Heart right ventricle (tissue), 16 donors: ENCODE measurements at regions not wholly inside any gene's neighbourhood (a gene's known extent, or its start where the extent isn't known, plus 50 kb on each side); places are given as distances from the start of the nearest gene placed in this dataset.

Experiments
- ATAC-seq, 8 donors: fragments of 200-7000 bp; cut with Tn5 transposase; one replicate each; pipeline ENCODE4 v1.9.1; 2020; ENCODE audit warnings: mild to moderate bottlenecking in 8 of 8, moderate library complexity in 8 of 8, moderate number of reproducible peaks in 1 of 8
- DNase-seq, 2 donors: peaks; one replicate each; pipeline ENCODE4 v3.0.0-alpha.2; 2020
- H3K27ac ChIP-seq, 10 donors: fragments of 200-600 bp; sonication (generic) in 2 of 10; one replicate each; pipeline versions ENCODE4 v1.5.0 to v1.8.0; 2020 to 2022; ENCODE audit warnings: mild to moderate bottlenecking in 3 of 10
- H3K27me3 ChIP-seq, 7 donors: fragments of 200-600 bp; one replicate each; pipeline ENCODE4 v1.8.0; 2021 to 2022; ENCODE audit warnings: mild to moderate bottlenecking in 2 of 7
- H3K36me3 ChIP-seq, 9 donors: fragments of 200-600 bp; sonication (generic) in 1 of 9; one replicate each; pipeline versions ENCODE4 v1.5.0 to v1.8.0; 2020 to 2022; ENCODE audit warnings: mild to moderate bottlenecking in 2 of 9
- H3K4me1 ChIP-seq, 9 donors: fragments of 200-600 bp; sonication (generic) in 1 of 9; one replicate each; pipeline versions ENCODE4 v1.5.0 to v1.8.0; 2020 to 2022; ENCODE audit warnings: mild to moderate bottlenecking in 4 of 9
- H3K4me3 ChIP-seq, 10 donors: fragments of 200-600 bp; sonication (generic) in 2 of 10; one replicate each; pipeline versions ENCODE4 v1.5.0 to v1.8.0; 2020 to 2022; ENCODE audit warnings: mild to moderate bottlenecking in 7 of 10, moderate library complexity in 2 of 10
- H3K9me3 ChIP-seq, 11 donors: fragments of 200-600 bp in 10 of 11; sonication (generic) in 2 of 11; one replicate each; pipeline versions ENCODE4 v1.5.0 to v1.8.0; 2013 to 2022; ENCODE audit warnings: mild to moderate bottlenecking in 2 of 11, control low read depth in 1 of 11, moderate library complexity in 1 of 11
- WGBS, 2 donors: extraction: QIAGEN DNeasy Blood & Tissue Kit; methylation state at CpG; one replicate each; pipeline ENCODE4 v1.1.7; 2013; ENCODE audit warnings: inconsistent platforms in 1 of 2; 5-methylcytosine and 5-hydroxymethylcytosine counted together
- intact Hi-C, 10 donors: fragments of 100-400 bp; cut with DNase I; formaldehyde crosslinking; loops; one replicate each; pipeline versions ENCODE4 v1.11.1 to v1.14.2; 2022
- TF ChIP-seq, protein P1 (sequence below), 9 donors: fragments of 200-600 bp; sonication (generic) in 2 of 9; IDR thresholded peaks; one replicate each; pipeline versions ENCODE4 v1.5.0 to v1.8.0; 2021 to 2022; ENCODE audit warnings: antibody characterized with exemption in 9 of 9, mild to moderate bottlenecking in 5 of 9, moderate library complexity in 1 of 9
- donor health status: Arrhythmogenic right ventricular cardiomyopathy.
- donor health status: ischemic (EF 13 %, LVEDD 7.1; RV severe dilation, severe dysfunction).
- donor health status: healthy with polysubstance abuse.
- donor health status: DM: no; HTN: yes; CAD: no.
- donor health status: DM: no; HTN: no; CAD: no.
- donor health status: ischemic (EF 25% LVEDD 6.9; RV normal size, moderate dysfunction).
- donor health status: ischemic (EF 25% LVEDD 5.7; RV mildly dilated, moderate dysfunction).
- donor health status: healthy.
- donor health status: DM: yes; HTN: yes; CAD: no.
- donor health status: Ischemic cardiomyopathy.
- donor health status: ischemic (EF 35%, LVEDD 5.7; RV mildly dilated, moderate dysfunction).
- donor health status: nonischemic (EF 11% LVEDD 7.7; RV severe dilation, severe dysfunction).
- donor health status: DM: yes; HTN: yes; CAD: no.
- donor health status: PGD.
- donor health status: ischemic (EF 29% LVEDD 5.4; RV normal size, mild dysfunction).
- donor health status: nonischemic (EF 23%, LVEDD 6.1; RV moderate dilation, normal function).

- TF ChIP-seq, protein P1, sequence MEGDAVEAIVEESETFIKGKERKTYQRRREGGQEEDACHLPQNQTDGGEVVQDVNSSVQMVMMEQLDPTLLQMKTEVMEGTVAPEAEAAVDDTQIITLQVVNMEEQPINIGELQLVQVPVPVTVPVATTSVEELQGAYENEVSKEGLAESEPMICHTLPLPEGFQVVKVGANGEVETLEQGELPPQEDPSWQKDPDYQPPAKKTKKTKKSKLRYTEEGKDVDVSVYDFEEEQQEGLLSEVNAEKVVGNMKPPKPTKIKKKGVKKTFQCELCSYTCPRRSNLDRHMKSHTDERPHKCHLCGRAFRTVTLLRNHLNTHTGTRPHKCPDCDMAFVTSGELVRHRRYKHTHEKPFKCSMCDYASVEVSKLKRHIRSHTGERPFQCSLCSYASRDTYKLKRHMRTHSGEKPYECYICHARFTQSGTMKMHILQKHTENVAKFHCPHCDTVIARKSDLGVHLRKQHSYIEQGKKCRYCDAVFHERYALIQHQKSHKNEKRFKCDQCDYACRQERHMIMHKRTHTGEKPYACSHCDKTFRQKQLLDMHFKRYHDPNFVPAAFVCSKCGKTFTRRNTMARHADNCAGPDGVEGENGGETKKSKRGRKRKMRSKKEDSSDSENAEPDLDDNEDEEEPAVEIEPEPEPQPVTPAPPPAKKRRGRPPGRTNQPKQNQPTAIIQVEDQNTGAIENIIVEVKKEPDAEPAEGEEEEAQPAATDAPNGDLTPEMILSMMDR (IDR thresholded peaks at IDR 0.05): no peak
- DNase-seq (no peak), ATAC-seq (no peak)
- Histone ChIP-seq H3K9me3 (peaks cover 0 to 12% (median 0%) of the 10 kb centered on the region in 11 donors), H3K36me3 (no peaks in the 10 kb centered on the region), H3K27ac (no peak overlapping the region), H3K27me3 (no peaks in the 10 kb centered on the region), H3K4me1 (no peaks in the 10 kb centered on the region), H3K4me3 (no peak overlapping the region)
- intact Hi-C loops: no loop called here
- 64 to 77% methylated on average over 3 of the region's 3 CpGs for WGBS, 2 donors
Measured at GRCh38 chr4:60088807-60089486, 1111.2 kb upstream of the ADGRL3 start.

- ATAC-seq: no peak
- Histone ChIP-seq H3K27me3 (no peaks in the 10 kb centered on the region), H3K36me3 (no peaks in the 10 kb centered on the region), H3K27ac (no peak overlapping the region), H3K4me3 (no peak overlapping the region), H3K9me3 (peaks cover 0 to 12% (median 0%) of the 10 kb centered on the region in 11 donors), H3K4me1 (no peaks in the 10 kb centered on the region)
- DNase-seq: no peak
- intact Hi-C loops: no loop called here
- 59% methylated on average over 3 of the region's 3 CpGs for WGBS, 2 donors
- TF ChIP-seq, protein P1 (IDR thresholded peaks at IDR 0.05): no peak
Measured at GRCh38 chr4:60089546-60090273, 1110.4 kb upstream of the ADGRL3 start.

DNA sequence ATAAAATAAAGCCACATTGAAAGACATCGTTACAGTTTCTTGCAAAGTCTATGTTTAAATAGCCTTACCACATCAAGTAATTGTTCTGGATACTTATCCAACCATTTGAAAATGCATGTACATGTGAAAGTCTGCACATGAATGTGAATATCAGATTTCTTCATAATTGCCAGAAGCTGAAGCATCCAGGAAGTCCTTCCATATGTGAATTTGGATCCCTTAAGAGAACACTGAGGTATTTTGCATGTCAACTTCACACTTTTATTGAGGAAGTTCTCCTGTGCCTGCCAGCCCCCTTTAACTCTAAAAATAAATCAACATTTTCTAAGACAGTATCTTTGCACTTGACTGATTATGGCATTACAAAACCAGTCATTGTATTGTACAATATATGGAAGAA lies 1103.5 kb upstream of the ADGRL3 start:
- H3K36me3 ChIP-seq: no peaks in the 10 kb centered on the region

DNA sequence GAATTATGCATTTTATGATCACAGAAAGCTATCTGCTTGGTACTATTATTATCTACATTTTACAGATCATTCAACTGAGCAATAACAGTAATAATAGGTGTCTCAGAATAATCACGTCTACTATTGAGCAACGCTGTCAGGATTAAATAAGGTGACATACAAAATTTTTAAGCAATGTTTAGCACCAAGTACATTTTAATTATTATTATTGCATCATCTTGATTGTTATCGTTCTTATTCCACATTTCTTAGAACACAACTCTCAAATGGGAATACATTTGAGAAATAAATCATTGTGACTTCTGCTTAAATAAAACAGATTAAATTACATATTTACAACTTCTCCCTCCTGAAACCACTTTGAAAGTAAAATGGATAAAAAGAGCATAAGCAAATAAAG lies 1083.5 kb upstream of the ADGRL3 start:
- ATAC-seq: no peak
- 92 to 93% methylated on average over 3 of the region's 3 CpGs for WGBS, 2 donors
- Histone ChIP-seq H3K27ac (no peak overlapping the region), H3K4me1 (no peaks in the 10 kb centered on the region), H3K36me3 (no peaks in the 10 kb centered on the region), H3K27me3 (no peaks in the 10 kb centered on the region), H3K4me3 (no peak overlapping the region), H3K9me3 (no peaks in the 10 kb centered on the region)
- intact Hi-C loops: no loop called here
- TF ChIP-seq, protein P1 (IDR thresholded peaks at IDR 0.05): no peak
- DNase-seq: no peak

More for the DNA sequence above, 1103.5 kb upstream of the ADGRL3 start:
- ATAC-seq (no peak), DNase-seq (no peak)
- Histone ChIP-seq H3K4me1 (no peaks in the 10 kb centered on the region), H3K27ac (no peak overlapping the region), H3K27me3 (no peaks in the 10 kb centered on the region), H3K4me3 (no peak overlapping the region), H3K9me3 (peaks cover 0 to 8% (median 0%) of the 10 kb centered on the region in 11 donors)
- TF ChIP-seq, protein P1 (IDR thresholded peaks at IDR 0.05): no peak
- 0% methylated on average over 1 of the region's 1 CpG for WGBS, 2 donors
- intact Hi-C loops: no loop called here
